ENCODE measurements at regions not wholly inside any gene's neighbourhood (a gene's known extent, or its start where the extent isn't known, plus 50 kb on each side); places are given as distances from the start of the nearest gene placed in this dataset.
"Not testable (repeated sequence)": the region's sequence is repeated elsewhere in the genome, so short reads cannot be mapped to it uniquely, and the experiment has no call there.

- H3K9me3 ChIP-seq (ENCODE audit: control insufficient read depth, low read length) = no peaks in the 10 kb centered on the region
- no peaks in the 10 kb centered on the region for H3K4me1 ChIP-seq (ENCODE audit: control insufficient read depth, insufficient read depth, low read depth, low read length)
- H4K8ac ChIP-seq (ENCODE audit: low read length) = no peak overlapping the region
- H2BK5ac ChIP-seq (ENCODE audit: low read depth, low read length, poor library complexity, severe bottlenecking) = no peak overlapping the region
- H3K14ac ChIP-seq (ENCODE audit: low read length in 2 of 2) = no peak overlapping the region
- 82% methylated on average over 7 of the region's 9 CpGs for WGBS
- no peak overlapping the region for H3K9ac ChIP-seq (ENCODE audit: low read length)
- no peak overlapping the region for H3K27ac ChIP-seq (ENCODE audit: low read length, poor library complexity, severe bottlenecking)
- H3K18ac ChIP-seq (ENCODE audit: low read depth in 1 of 2, low read length in 2 of 2) = no peak overlapping the region
- no peak overlapping the region for H2BK12ac ChIP-seq (ENCODE audit: low read length in 2 of 2)
- no peak overlapping the region for H3K23ac ChIP-seq (ENCODE audit: low read length in 2 of 2)
- no peak overlapping the region for H2BK120ac ChIP-seq (ENCODE audit: low read depth, low read length)
- H2BK15ac ChIP-seq (ENCODE audit: low read depth, poor library complexity, severe bottlenecking) = peak overlapping the region; percentile 2
- no peak overlapping the region for H2AFZ ChIP-seq (ENCODE audit: low read depth, low read length)
- H3K27me3 ChIP-seq (ENCODE audit: control insufficient read depth in 1 of 2, insufficient read depth in 1 of 2, low read length in 2 of 2) = peaks cover 15 to 51% of the 10 kb centered on the region in 2 experiments
- no peak overlapping the region for H4K91ac ChIP-seq (ENCODE audit: low read length)
- no peaks in the 10 kb centered on the region for H3K36me3 ChIP-seq (ENCODE audit: control insufficient read depth in 1 of 2, insufficient read depth in 2 of 2, low read depth in 1 of 2, low read length in 2 of 2)
- H3K4me2 ChIP-seq (ENCODE audit: low read length, poor library complexity, severe bottlenecking) = no peak overlapping the region
- no peak overlapping the region for H3K4me3 ChIP-seq (ENCODE audit: insufficient read depth in 1 of 2, low read depth in 1 of 2, low read length in 2 of 2)
- no peak for DNase-seq
- no peak overlapping the region for H3K4ac ChIP-seq (ENCODE audit: low read depth in 1 of 2, low read length in 2 of 2)
- H2AK5ac ChIP-seq (ENCODE audit: low read length, severe bottlenecking) = no peak overlapping the region
- H3K79me1 ChIP-seq (replicated peaks; ENCODE audit: low read length, poor library complexity, severe bottlenecking) = no peaks in the 10 kb centered on the region
Measured at GRCh38 chr9:126069400-126069955, 257.2 kb upstream of the MVB12B start.

GRCh38 chr9:126070058-126070655 lies 256.5 kb upstream of the MVB12B start:
- DNase-seq = no peak
- Histone ChIP-seq H3K79me1 (replicated peaks; ENCODE audit: low read length, poor library complexity, severe bottlenecking) (no peaks in the 10 kb centered on the region), H3K4me1 (ENCODE audit: control insufficient read depth, insufficient read depth, low read depth, low read length) (no peaks in the 10 kb centered on the region), H3K36me3 (ENCODE audit: control insufficient read depth in 1 of 2, insufficient read depth in 2 of 2, low read depth in 1 of 2, low read length in 2 of 2) (no peaks in the 10 kb centered on the region), H3K9me3 (ENCODE audit: control insufficient read depth, low read length) (no peaks in the 10 kb centered on the region), H3K4me3 (ENCODE audit: insufficient read depth in 1 of 2, low read depth in 1 of 2, low read length in 2 of 2) (no peak overlapping the region), H3K4ac (ENCODE audit: low read depth in 1 of 2, low read length in 2 of 2) (no peak overlapping the region), H2BK120ac (ENCODE audit: low read depth, low read length) (no peak overlapping the region), H3K18ac (ENCODE audit: low read depth in 1 of 2, low read length in 2 of 2) (no peak overlapping the region), H3K9ac (ENCODE audit: low read length) (no peak overlapping the region), H3K14ac (ENCODE audit: low read length in 2 of 2) (no peak overlapping the region), H3K27ac (ENCODE audit: low read length, poor library complexity, severe bottlenecking) (no peak overlapping the region), H2AK5ac (ENCODE audit: low read length, severe bottlenecking) (no peak overlapping the region), H2BK12ac (ENCODE audit: low read length in 2 of 2) (no peak overlapping the region), H2BK5ac (ENCODE audit: low read depth, low read length, poor library complexity, severe bottlenecking) (no peak overlapping the region), H3K23ac (ENCODE audit: low read length in 2 of 2) (no peak overlapping the region), H4K8ac (ENCODE audit: low read length) (no peak overlapping the region), H4K91ac (ENCODE audit: low read length) (no peak overlapping the region), H2BK15ac (ENCODE audit: low read depth, poor library complexity, severe bottlenecking) (no peak overlapping the region), H3K4me2 (ENCODE audit: low read length, poor library complexity, severe bottlenecking) (no peak overlapping the region), H3K27me3 (ENCODE audit: control insufficient read depth in 1 of 2, insufficient read depth in 1 of 2, low read length in 2 of 2) (peaks cover 15 to 45% of the 10 kb centered on the region in 2 experiments), H2AFZ (ENCODE audit: low read depth, low read length) (no peak overlapping the region)
- WGBS = 87% methylated on average over 15 of the region's 15 CpGs

DNA sequence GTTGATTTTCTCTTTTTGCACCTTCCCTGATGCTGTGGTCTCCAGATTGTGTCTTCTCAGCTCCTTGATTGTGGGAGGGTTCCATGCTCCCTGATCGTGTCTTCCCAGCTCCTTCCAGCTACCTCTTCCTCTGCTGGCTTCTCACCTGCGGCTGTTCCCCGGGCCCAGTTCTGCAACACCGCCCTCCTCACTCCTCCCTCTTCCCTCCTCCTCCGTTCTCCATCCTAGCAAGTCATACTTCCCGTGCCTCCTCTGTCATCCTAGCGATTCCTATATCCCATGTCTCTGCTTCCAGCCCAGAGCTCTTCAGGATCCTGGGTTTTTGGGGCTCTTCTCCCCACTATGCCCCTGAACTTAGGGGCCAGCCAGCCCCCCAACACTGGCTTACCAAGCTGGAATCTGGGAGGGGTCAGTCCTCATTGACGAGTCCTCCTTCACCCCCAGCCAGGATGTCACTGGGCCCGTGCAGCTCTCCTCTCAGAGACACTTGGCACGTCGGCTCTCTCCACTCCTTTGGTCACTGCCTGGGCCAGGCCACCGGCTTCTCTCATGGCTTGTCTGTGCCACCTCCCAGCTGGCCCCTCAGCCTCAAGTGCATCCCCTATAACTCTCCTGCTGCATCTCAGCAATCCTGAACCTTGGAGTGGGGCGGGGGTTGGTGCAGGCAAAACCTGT lies 255.4 kb upstream of the MVB12B start:
- Histone ChIP-seq H2AK5ac (ENCODE audit: low read length, severe bottlenecking) (no peak overlapping the region), H3K18ac (ENCODE audit: low read depth in 1 of 2, low read length in 2 of 2) (no peak overlapping the region), H3K36me3 (ENCODE audit: control insufficient read depth in 1 of 2, insufficient read depth in 2 of 2, low read depth in 1 of 2, low read length in 2 of 2) (no peaks in the 10 kb centered on the region), H2BK5ac (ENCODE audit: low read depth, low read length, poor library complexity, severe bottlenecking) (no peak overlapping the region), H2BK15ac (ENCODE audit: low read depth, poor library complexity, severe bottlenecking) (no peak overlapping the region), H4K91ac (ENCODE audit: low read length) (no peak overlapping the region), H3K14ac (ENCODE audit: low read length in 2 of 2) (no peak overlapping the region), H3K4ac (ENCODE audit: low read depth in 1 of 2, low read length in 2 of 2) (no peak overlapping the region), H3K23ac (ENCODE audit: low read length in 2 of 2) (no peak overlapping the region), H3K9me3 (ENCODE audit: control insufficient read depth, low read length) (no peaks in the 10 kb centered on the region), H3K79me1 (replicated peaks; ENCODE audit: low read length, poor library complexity, severe bottlenecking) (no peaks in the 10 kb centered on the region), H3K27me3 (ENCODE audit: control insufficient read depth in 1 of 2, insufficient read depth in 1 of 2, low read length in 2 of 2) (peaks cover 15 to 36% of the 10 kb centered on the region in 2 experiments), H2BK12ac (ENCODE audit: low read length in 2 of 2) (no peak overlapping the region), H3K4me3 (ENCODE audit: insufficient read depth in 1 of 2, low read depth in 1 of 2, low read length in 2 of 2) (no peak overlapping the region), H3K4me1 (ENCODE audit: control insufficient read depth, insufficient read depth, low read depth, low read length) (no peaks in the 10 kb centered on the region), H3K27ac (ENCODE audit: low read length, poor library complexity, severe bottlenecking) (no peak overlapping the region), H3K4me2 (ENCODE audit: low read length, poor library complexity, severe bottlenecking) (no peak overlapping the region), H3K9ac (ENCODE audit: low read length) (no peak overlapping the region), H4K8ac (ENCODE audit: low read length) (no peak overlapping the region), H2AFZ (ENCODE audit: low read depth, low read length) (no peak overlapping the region), H2BK120ac (ENCODE audit: low read depth, low read length) (no peak overlapping the region)
- WGBS = 83% methylated on average over 13 of the region's 13 CpGs
- no peak for DNase-seq

DNA sequence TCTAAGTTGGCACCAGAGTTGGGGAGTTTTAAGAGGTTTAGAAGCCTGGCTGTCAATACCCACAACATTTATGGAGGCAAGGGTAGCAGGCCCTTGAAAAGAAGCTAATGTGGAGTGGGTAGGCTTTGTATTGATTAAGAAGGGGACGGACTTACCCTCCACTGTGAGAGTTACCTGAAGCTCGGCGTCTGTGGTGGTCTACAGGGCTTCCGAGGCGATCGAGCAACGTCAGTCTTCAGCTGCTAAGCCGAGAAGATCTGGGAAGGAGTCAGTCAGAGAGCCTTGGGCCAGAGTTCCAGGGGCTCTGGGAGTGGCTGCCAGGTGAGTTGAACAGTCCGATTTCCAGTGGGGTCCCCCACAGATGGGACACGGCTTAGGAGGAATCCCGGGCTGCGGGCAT lies 249.0 kb upstream of the MVB12B start:
- not testable (repeated sequence) for H2BK15ac ChIP-seq (ENCODE audit: low read depth, poor library complexity, severe bottlenecking); H3K36me3 ChIP-seq (ENCODE audit: control insufficient read depth in 1 of 2, insufficient read depth in 2 of 2, low read depth in 1 of 2, low read length in 2 of 2); H4K8ac ChIP-seq (ENCODE audit: low read length); H3K79me1 ChIP-seq (replicated peaks; ENCODE audit: low read length, poor library complexity, severe bottlenecking); H2BK5ac ChIP-seq (ENCODE audit: low read depth, low read length, poor library complexity, severe bottlenecking); H3K18ac ChIP-seq (ENCODE audit: low read depth in 1 of 2, low read length in 2 of 2); H2BK12ac ChIP-seq (ENCODE audit: low read length in 2 of 2); H3K23ac ChIP-seq (ENCODE audit: low read length in 2 of 2); DNase-seq; H2AFZ ChIP-seq (ENCODE audit: low read depth, low read length); H3K9me3 ChIP-seq (ENCODE audit: control insufficient read depth, low read length); H4K91ac ChIP-seq (ENCODE audit: low read length); H3K4me2 ChIP-seq (ENCODE audit: low read length, poor library complexity, severe bottlenecking); H3K4ac ChIP-seq (ENCODE audit: low read depth in 1 of 2, low read length in 2 of 2); H2AK5ac ChIP-seq (ENCODE audit: low read length, severe bottlenecking); H2BK120ac ChIP-seq (ENCODE audit: low read depth, low read length); H3K27ac ChIP-seq (ENCODE audit: low read length, poor library complexity, severe bottlenecking); H3K4me3 ChIP-seq (ENCODE audit: insufficient read depth in 1 of 2, low read depth in 1 of 2, low read length in 2 of 2); H3K4me1 ChIP-seq (ENCODE audit: control insufficient read depth, insufficient read depth, low read depth, low read length); H3K9ac ChIP-seq (ENCODE audit: low read length); H3K14ac ChIP-seq (ENCODE audit: low read length in 2 of 2)
- 89% methylated on average over 11 of the region's 12 CpGs for WGBS
- peaks cover 16 to 20% of the 10 kb centered on the region in 2 experiments for H3K27me3 ChIP-seq (ENCODE audit: control insufficient read depth in 1 of 2, insufficient read depth in 1 of 2, low read length in 2 of 2)

Data from mesenchymal stem cell (in vitro differentiated cells and primary cell).